HG03135 (cell line): ENCODE measurements at regions not wholly inside any gene's neighbourhood (a gene's known extent, or its start where the extent isn't known, plus 50 kb on each side); places are given as distances from the start of the nearest gene placed in this dataset.

Experiments
- ATAC-seq: cut with Tn5 transposase; IDR thresholded peaks from one replicate; pipeline ENCODE4 v1.9.1; 2021; ENCODE audit warnings: mild to moderate bottlenecking, moderate library complexity; ENCODE audit not compliant: unreplicated experiment

DNA sequence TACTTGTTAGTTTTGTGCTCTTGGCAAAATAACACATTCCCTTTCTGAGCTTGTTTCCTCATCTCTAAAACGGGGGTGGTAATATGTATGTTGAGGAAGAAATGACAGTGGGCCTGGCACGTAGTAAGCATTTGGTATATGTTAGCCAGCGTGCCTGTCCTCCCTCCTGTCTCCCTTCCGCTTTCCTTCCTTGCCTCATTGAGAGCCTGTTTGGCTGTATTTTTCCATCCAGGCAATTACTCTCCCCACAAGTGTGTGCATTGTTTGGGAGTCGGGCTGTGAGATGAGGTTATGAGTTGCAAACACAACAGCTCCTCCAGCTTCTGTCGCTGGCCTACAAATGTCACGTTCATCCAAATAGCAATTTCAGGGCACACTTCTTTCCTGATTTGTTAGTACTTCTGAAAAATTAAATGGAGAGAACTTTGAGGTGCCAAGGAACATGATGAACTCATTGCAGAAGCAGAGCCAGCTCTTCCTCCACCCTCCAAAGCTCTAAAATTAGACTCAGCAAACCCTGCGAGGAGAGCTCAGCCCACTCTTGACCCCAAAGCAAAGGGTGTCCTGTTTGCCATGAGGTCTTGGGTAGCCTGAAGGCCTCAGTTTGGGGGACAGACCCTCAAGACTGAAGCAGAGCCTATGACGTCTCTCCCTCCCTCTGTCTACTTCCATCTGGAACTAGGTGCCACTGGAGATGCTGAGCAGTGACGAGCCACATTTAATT, 50.7 kb upstream of the TOX2 start:
- ATAC-seq = no peak

- no peak for ATAC-seq
Measured at GRCh38 chr20:43863330-43863729, 51.3 kb upstream of the TOX2 start.

- ATAC-seq = no peak
Measured at GRCh38 chr20:43862438-43862837, 52.2 kb upstream of the TOX2 start.

- ATAC-seq = no peak
Measured at GRCh38 chr20:43859994-43860393, 54.7 kb upstream of the TOX2 start.

DNA sequence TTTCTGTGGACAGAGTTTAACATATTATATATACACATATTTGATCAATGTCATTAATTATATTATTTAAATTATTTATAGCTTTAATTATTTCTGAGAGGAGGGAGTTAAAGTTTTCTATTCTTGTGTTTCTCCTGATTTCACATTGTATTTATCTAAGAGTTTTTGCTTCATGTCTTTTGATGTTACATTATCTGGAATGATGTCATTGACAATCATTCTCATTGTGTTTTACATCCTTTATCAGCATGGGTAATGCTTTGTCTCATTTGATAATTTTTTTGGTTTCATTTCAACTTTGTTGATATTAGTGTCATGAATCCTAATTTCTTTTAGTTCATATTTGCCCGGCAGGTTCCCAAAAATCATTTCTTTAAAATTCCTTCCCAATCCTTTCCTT, 56.7 kb upstream of the TOX2 start:
- ATAC-seq = no peak

GRCh38 chr20:43857127-43857526, 57.5 kb upstream of the TOX2 start:
- ATAC-seq = no peak

- no peak for ATAC-seq
Measured at GRCh38 chr20:43855803-43856202, 58.8 kb upstream of the TOX2 start.

DNA sequence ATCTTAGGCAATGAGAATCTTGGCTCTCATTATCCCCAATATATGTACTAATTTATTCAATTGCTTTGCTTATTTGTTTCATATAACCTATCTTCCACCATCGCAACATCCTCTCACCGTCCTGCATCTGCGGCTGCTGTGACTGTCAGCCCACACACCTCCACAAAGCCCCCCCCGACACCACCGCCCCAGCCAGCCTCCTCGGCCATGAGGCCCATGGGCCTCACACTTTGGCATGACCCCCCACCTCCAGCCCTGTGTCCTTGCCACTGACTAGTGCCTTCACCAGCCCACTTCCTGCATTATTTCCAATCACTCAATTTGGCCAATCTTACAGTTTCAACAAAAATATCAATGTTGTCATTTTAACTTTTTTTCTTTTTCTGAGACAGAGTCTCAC, 60.7 kb upstream of the TOX2 start:
- no peak for ATAC-seq

DNA sequence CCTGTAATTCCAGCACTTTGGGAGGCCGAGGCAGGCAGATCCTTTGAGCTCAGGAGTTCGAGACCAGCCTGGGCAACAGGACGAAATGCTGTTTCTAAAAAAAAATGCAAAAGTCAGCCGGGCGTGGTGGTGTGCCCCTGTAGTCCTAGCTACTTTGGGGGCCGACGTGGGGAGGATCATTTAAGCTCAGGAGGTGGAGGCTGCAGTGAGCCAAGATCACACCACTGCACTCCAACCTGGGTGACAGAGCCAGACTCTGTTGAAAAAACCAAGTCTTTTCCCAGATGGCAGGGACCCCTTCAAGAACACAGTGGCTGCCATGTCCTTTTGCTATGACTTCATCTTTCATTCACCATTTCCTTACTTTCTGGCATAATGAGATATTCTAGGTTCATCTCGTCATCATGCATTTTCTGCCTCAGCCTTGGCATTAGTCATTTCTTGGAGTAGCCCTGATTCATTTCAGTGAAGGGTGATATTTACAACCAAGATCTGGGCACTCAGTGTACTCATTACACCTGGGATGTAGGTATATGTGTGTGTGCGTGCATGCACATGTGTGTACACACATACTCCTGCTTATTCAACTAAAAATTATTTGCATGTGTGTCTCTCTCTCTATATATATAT, 61.4 kb upstream of the TOX2 start:
- no peak for ATAC-seq

DNA sequence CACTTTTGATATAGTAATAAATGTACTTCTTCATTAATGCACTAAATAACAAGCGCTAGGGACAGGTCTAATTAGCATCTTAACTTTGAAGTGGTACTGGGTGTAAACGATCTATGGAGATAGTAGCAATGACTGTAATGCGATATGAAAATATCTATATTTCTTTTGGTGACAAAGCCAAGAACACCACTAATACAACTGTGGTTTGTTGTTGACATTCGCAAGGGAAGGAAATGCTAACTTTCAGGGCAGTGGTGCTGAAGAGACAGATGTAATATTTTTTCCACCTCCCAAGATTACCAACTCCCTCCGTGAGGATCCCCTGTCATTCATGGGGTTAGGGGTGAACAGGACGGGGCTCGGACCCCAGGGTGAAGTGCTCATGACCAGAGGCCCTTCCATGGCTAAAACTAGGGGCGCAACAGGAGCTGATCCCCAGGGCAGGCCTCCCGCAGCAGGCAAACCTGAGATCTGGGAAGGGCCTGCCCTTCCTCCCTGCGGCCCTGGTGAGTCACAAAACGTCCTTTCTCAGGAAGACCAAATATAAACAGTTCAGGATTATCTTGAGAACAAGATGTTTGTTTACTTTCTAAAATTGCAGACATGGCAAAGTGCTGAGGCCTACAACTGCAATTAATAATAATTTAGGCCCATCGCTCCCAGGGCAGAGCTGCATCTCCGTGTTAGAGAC, 65.0 kb upstream of the TOX2 start:
- no peak for ATAC-seq

GRCh38 chr20:43846516-43846905, 68.1 kb upstream of the TOX2 start:
- ATAC-seq = no peak

- ATAC-seq = no peak
Measured at GRCh38 chr20:43844778-43845614, 69.7 kb upstream of the TOX2 start.

- no peak for ATAC-seq
Measured at GRCh38 chr20:43843965-43844660, 70.5 kb upstream of the TOX2 start.

GRCh38 chr20:43843096-43843964, 71.3 kb upstream of the TOX2 start:
- no peak for ATAC-seq

DNA sequence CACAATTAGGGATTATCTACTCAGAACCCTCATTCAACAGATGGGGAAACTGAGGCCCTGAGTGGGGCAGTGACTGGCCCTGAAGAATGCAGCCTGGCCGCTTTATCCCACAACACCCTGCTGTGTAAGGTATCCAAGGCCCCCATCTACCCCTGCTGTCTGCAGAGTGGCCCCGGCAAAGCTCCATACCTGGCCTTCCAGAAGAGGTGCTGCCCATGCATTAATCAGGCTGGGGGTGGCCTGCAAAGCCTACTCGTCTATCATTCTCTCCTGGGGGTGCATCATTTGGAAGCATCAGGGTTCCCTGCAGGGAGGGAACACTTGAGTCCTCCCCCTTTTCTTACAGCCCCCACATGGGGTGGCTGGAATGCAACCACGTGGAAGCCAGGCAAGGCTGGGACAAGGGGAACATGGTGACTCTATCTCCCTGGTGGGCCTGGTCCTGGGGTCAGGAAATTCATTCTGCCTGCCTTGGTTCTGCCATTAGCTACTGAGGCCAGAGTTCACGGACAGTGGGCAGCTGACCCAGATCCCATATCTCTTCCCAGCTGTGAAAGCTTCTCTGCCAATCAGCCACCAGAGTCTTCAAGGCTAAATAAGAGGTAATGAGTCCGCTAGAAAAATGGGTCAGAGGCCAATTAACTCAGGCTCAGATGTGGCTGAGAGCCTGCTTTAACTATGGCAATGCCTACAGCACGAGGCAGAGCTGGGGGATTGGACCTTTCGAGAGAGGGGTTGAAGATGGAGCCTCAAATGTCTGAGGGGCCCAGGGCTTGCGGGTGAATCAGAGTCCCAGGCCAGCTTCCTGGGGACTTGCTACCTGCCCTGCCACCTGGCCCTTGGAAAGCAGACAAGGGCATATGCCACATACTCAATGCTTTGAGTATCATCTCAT, 72.3 kb upstream of the TOX2 start:
- ATAC-seq = no peak

DNA sequence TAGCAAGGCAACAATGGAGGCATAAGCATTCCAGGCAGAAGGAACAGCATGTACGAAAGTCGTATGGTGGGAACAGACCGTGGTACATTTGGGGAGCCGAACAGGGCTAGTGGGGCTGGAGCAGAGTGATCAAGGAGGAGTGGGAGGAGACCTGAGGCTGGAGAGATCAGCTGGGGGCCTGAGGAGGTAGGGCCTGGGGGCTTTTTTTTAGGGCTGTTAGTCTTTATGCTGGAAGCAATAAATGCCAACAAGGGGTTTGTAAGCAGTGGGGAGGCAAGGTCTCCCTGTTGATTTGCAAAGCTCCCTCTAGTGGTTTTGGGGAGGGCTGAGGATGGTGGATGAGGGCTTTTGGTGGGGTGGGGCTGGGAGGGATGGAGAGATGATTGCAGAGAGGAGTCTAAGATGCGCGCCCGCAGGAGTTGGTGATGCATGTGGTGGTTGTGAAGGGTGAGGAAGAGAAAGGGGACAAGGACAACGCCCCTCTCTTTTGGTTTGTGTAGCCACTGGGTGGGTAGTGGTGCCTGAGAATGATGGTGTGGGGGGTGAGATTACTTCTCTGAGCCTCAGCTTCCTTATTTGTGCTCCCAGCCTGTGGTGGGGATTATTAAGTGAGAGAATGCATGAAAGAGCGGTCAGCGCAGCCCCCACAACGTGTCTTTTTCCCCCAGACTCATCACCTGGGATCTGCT, 74.1 kb upstream of the TOX2 start:
- ATAC-seq = no peak

DNA sequence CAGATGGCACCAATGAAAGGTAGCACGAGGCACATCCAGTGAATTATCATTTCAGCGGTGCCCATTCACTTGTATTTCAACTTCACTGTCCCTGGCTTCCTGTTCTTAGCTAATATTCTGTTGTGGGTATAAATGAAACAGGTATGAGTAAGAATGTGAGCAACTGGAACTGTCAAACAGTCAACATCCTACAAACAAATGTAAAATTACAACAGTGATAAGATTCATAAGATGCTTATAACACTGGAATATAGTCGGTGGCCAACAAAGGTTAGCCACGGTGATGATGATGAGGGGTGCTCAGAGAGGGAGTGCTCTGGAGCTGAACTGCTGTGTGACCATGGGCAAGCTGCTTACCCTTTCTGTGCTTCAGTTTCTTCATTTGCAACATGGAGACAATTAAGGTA, 74.9 kb upstream of the TOX2 start:
- ATAC-seq = no peak

DNA sequence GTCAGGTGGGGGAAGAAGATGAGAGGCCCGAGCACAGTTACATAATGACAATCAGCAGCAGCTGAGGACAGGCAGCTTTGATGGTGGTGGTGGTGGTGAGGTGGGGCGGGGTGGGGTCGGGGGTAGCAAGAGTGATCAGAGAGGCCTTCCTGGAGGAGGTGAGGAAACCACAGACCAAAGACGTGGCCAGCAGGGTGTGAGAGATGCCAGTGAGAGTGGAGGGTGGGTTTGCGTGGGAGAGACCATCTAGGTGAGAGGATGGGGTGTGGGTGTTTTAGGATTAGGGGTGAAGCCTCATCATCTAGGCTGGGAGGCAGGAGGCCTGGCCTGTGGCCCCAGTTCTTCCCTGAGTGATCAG, 76.0 kb upstream of the TOX2 start:
- ATAC-seq = no peak
